ENCODE measurements at regions not wholly inside any gene's neighbourhood (a gene's known extent, or its start where the extent isn't known, plus 50 kb on each side); places are given as distances from the start of the nearest gene placed in this dataset.

DNA sequence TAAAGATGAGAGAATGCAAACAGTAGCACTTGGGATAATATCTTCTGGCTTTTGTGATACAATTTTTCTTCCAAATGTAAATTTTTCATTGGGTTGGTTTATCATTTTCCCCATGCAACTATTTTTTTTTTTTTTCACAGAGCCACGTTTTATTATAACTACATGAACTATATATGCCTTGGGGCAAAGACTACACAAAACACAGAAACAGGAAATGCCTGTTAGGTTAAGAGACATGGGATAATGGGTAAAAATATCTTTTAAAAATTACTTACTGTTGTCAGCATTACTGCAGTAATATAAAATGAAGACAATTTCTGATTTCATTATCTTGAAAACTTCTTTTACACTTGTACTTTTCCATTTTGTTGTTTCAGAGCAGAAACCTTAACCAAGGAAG lies 74.6 kb downstream of the DISP1 start:
- no peak for DNase-seq (ENCODE audit: low read depth)
- no peak overlapping the region for H3K4me3 ChIP-seq (ENCODE audit: low read depth, low read length)
- TF ChIP-seq, protein P1, sequence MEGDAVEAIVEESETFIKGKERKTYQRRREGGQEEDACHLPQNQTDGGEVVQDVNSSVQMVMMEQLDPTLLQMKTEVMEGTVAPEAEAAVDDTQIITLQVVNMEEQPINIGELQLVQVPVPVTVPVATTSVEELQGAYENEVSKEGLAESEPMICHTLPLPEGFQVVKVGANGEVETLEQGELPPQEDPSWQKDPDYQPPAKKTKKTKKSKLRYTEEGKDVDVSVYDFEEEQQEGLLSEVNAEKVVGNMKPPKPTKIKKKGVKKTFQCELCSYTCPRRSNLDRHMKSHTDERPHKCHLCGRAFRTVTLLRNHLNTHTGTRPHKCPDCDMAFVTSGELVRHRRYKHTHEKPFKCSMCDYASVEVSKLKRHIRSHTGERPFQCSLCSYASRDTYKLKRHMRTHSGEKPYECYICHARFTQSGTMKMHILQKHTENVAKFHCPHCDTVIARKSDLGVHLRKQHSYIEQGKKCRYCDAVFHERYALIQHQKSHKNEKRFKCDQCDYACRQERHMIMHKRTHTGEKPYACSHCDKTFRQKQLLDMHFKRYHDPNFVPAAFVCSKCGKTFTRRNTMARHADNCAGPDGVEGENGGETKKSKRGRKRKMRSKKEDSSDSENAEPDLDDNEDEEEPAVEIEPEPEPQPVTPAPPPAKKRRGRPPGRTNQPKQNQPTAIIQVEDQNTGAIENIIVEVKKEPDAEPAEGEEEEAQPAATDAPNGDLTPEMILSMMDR (IDR thresholded peaks at IDR 0.05; ENCODE audit: control insufficient read depth, extremely low read depth, insufficient read depth): no peak

DNA sequence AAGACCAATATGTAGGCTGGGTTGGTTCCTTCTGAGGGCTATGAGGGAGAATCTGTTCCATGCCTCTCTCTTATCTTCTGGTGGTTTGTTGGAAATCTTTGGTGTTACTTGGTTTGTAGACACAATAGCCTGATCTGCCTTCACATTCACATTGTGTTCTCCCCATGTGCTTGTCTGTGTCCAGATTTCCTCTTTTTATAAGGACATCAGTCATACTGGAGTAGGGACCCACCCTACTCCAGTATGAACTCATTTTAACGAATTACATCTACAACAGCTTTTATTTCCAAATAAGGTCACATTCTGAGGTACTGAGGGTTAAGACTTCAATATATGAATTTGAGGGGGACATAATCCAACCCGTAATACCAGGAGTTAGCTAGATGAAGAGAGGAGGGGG lies 75.9 kb downstream of the DISP1 start:
- no peak for DNase-seq (ENCODE audit: low read depth)
- no peak overlapping the region for H3K4me3 ChIP-seq (ENCODE audit: low read depth, low read length)
- TF ChIP-seq, protein P1 (IDR thresholded peaks at IDR 0.05; ENCODE audit: control insufficient read depth, extremely low read depth, insufficient read depth): no peak

DNA sequence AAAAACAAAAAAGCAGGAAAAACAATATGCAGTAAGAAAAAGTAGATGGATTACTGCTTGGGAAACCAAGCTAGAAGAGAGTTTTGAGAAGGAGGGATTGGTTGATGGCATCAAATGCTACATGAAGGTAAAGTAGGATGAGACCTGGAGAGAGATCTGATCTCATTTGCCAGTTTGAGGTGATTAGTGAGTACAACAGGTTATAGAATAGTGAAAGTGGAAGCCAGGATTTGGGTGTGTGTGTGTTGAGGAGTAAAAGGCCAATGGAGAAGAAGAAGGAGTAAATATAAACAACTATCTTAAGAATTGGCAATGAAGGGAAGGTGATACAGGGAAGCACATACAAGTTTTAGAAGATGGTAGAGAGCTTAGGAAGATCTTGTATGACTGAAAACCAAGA lies 76.7 kb downstream of the DISP1 start:
- no peak overlapping the region for H3K4me3 ChIP-seq (ENCODE audit: low read depth, low read length)
- TF ChIP-seq, protein P1 (IDR thresholded peaks at IDR 0.05; ENCODE audit: control insufficient read depth, extremely low read depth, insufficient read depth): no peak
- no peak for DNase-seq (ENCODE audit: low read depth)

DNA sequence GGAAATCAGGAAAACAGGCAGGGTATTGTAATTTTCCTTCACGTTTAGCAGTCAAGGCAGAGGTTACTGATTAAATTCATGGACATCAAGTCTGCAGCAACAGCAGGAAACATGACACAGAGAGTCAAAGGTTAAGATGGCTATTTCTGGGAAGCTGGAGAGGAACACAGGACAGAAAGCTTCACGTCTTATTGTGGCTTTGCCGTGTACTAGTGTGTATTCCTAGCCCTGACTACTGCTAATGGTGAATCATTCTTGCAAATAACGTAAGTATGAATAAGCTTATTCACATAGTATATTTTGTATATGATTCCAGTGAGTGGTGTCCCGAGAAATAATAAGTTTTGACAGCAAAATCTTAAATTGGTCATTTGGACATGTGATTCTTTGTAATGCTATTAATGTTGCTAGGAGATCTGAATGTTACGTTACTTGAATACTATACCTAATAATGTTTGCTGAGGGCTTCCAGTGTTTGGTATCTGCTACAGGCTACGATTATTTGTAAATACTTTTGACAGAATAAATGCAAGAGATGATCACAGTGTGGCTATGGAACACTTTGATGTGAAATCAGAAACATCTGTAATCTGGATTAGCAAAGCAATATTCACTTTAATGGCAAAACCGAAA lies 77.4 kb downstream of the DISP1 start:
- DNase-seq (ENCODE audit: low read depth): no peak
- H3K4me3 ChIP-seq (ENCODE audit: low read depth, low read length): no peak overlapping the region
- TF ChIP-seq, protein P1 (IDR thresholded peaks at IDR 0.05; ENCODE audit: control insufficient read depth, extremely low read depth, insufficient read depth): no peak

DNA sequence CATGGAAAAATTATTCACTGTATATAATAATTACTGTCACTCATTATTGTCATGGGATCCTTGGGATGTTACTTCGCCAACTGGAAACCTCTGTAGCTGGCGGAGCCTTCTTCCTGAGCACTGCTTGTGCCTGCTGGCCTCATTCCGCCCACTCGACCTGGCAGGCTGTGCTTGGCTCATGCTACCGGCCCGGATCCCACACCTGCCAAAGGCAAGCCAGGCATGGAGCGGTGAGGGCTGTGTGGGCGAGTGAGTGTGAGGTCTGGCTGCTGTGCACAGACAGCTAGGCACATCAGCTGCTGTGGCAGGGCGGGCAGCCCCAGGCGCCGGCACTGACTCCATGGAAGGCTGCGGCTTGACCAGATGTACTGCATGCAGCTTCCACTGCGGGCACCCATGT lies 78.4 kb downstream of the DISP1 start:
- TF ChIP-seq, protein P1 (IDR thresholded peaks at IDR 0.05; ENCODE audit: control insufficient read depth, extremely low read depth, insufficient read depth): no peak
- DNase-seq (ENCODE audit: low read depth): no peak
- H3K4me3 ChIP-seq (ENCODE audit: low read depth, low read length): no peak overlapping the region

DNA sequence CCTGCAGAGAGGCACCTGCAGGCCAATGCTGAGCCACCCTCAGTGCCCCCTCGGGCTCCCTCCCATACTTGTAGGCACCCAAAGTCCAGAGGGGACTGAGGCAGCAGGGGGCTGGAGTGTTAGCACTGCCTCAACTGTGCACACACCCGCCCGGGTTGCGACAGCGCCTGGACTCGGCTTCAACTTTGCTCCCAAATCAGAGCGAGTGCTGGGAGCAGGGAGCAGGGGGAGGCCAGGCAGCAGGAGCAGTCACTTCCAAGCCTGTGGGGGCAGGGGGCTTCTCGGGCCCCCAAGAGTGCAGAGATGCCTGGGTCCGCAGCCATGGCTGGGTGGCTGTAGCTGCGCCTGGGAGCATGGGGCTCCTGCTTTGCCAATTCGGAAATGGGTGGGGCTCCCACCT lies 79.5 kb downstream of the DISP1 start:
- no peak for DNase-seq (ENCODE audit: low read depth)
- H3K4me3 ChIP-seq (ENCODE audit: low read depth, low read length): no peak overlapping the region
- TF ChIP-seq, protein P1 (IDR thresholded peaks at IDR 0.05; ENCODE audit: control insufficient read depth, extremely low read depth, insufficient read depth): no peak
